ENCODE measurements at regions not wholly inside any gene's neighbourhood (a gene's known extent, or its start where the extent isn't known, plus 50 kb on each side); places are given as distances from the start of the nearest gene placed in this dataset.

DNA sequence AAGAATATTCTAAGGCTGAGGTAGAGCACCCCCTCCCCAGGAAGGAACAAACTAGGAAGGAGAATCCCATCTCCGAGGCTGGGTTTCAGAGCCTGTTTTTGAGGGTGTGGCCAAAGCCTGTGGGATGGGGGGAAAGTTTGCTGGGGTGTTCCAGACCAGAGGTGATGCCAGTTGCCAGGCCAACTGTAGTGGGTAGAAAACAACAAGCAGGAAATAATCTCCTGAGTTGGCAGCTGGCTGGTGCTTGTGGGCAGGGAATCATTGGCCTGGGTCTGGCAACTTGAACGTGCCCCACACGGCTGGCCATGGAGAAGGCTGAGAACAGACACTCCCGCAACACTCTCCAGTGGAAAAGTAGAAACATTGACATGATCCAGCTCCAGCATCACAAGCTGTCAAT lies 385.6 kb downstream of the ETS1 start:
- Histone ChIP-seq H3K79me2 (ENCODE audit: insufficient read depth, low read length) (no peaks in the 10 kb centered on the region), H2AFZ (ENCODE audit: low read length) (peak overlapping the region; percentile 28; the same call in 1 of the 2 replicates), H3K9me3 (ENCODE audit: insufficient read depth, low read depth, low read length) (no peaks in the 10 kb centered on the region), H3K4me1 (ENCODE audit: insufficient read depth, low read length, poor library complexity, severe bottlenecking) (peaks cover 28% of the 10 kb centered on the region), H3K27me3 (ENCODE audit: insufficient read depth, low read length, poor library complexity, severe bottlenecking) (no peaks in the 10 kb centered on the region), H3K9me2 (replicated peaks; ENCODE audit: low read depth, low read length) (no peaks in the 10 kb centered on the region), H4K20me1 (ENCODE audit: insufficient read depth, low read length, poor library complexity, severe bottlenecking) (no peaks in the 10 kb centered on the region), H3K36me3 (ENCODE audit: insufficient read depth, low read length) (no peaks in the 10 kb centered on the region), H3K4me3 (ENCODE audit: low read length, poor library complexity, severe bottlenecking) (no peak overlapping the region), H3K4me2 (ENCODE audit: low read depth, low read length, poor library complexity, severe bottlenecking) (no peak overlapping the region), H3F3A (ENCODE audit: low read depth) (no peaks in the 10 kb centered on the region), H3K9ac (ENCODE audit: low read depth, low read length, poor library complexity, severe bottlenecking) (no peak overlapping the region)
- TF ChIP-seq CTCF (conservative IDR thresholded peaks at IDR 0.05; ENCODE audit: low read length) (no peak), EZH2phosphoT487 (IDR thresholded peaks at IDR 0.05; ENCODE audit: borderline replicate concordance) (no peak)

- H4K20me1 ChIP-seq (ENCODE audit: insufficient read depth, low read length, poor library complexity, severe bottlenecking) = no peaks in the 10 kb centered on the region
- no peaks in the 10 kb centered on the region for H3F3A ChIP-seq (ENCODE audit: low read depth)
- no peaks in the 10 kb centered on the region for H3K9me2 ChIP-seq (replicated peaks; ENCODE audit: low read depth, low read length)
- H3K9me3 ChIP-seq (ENCODE audit: insufficient read depth, low read depth, low read length) = no peaks in the 10 kb centered on the region
- no peak overlapping the region for H3K9ac ChIP-seq (ENCODE audit: low read depth, low read length, poor library complexity, severe bottlenecking)
- no peaks in the 10 kb centered on the region for H3K36me3 ChIP-seq (ENCODE audit: insufficient read depth, low read length)
- no peak overlapping the region for H3K4me2 ChIP-seq (ENCODE audit: low read depth, low read length, poor library complexity, severe bottlenecking)
- peaks cover 36% of the 10 kb centered on the region for H3K4me1 ChIP-seq (ENCODE audit: insufficient read depth, low read length, poor library complexity, severe bottlenecking)
- TF ChIP-seq CTCF (conservative IDR thresholded peaks at IDR 0.05; ENCODE audit: low read length) (no peak), EZH2phosphoT487 (IDR thresholded peaks at IDR 0.05; ENCODE audit: borderline replicate concordance) (no peak)
- H2AFZ ChIP-seq (ENCODE audit: low read length) = no peak overlapping the region
- no peak overlapping the region for H3K4me3 ChIP-seq (ENCODE audit: low read length, poor library complexity, severe bottlenecking)
- H3K27me3 ChIP-seq (ENCODE audit: insufficient read depth, low read length, poor library complexity, severe bottlenecking) = no peaks in the 10 kb centered on the region
- H3K79me2 ChIP-seq (ENCODE audit: insufficient read depth, low read length) = no peaks in the 10 kb centered on the region
Measured at GRCh38 chr11:128201009-128201408, 386.3 kb downstream of the ETS1 start.

DNA sequence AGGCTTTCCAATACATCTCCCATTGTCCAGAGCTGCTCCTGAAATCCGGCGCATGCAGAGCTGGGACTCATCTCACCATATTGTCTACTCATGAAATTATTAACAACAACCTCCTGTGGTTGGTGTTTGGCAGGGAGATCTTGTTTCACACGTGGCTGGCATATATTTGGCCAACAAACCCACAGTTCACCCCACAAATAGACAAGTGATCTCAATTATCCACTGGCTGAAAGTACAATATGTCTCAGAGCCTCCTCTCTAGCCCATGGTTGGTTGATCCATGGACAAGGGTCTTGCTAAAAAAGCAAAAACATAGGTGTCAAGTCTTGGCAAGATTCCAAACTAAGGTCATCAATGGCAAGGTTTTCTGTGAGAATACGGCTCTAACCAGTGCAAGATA lies 386.9 kb downstream of the ETS1 start:
- H3K9me3 ChIP-seq (ENCODE audit: insufficient read depth, low read depth, low read length) = no peaks in the 10 kb centered on the region
- no peaks in the 10 kb centered on the region for H3K9me2 ChIP-seq (replicated peaks; ENCODE audit: low read depth, low read length)
- H3K27me3 ChIP-seq (ENCODE audit: insufficient read depth, low read length, poor library complexity, severe bottlenecking) = no peaks in the 10 kb centered on the region
- no peaks in the 10 kb centered on the region for H3K36me3 ChIP-seq (ENCODE audit: insufficient read depth, low read length)
- H2AFZ ChIP-seq (ENCODE audit: low read length) = no peak overlapping the region
- no peaks in the 10 kb centered on the region for H3K79me2 ChIP-seq (ENCODE audit: insufficient read depth, low read length)
- peaks cover 40% of the 10 kb centered on the region for H3K4me1 ChIP-seq (ENCODE audit: insufficient read depth, low read length, poor library complexity, severe bottlenecking)
- H4K20me1 ChIP-seq (ENCODE audit: insufficient read depth, low read length, poor library complexity, severe bottlenecking) = no peaks in the 10 kb centered on the region
- TF ChIP-seq CTCF (conservative IDR thresholded peaks at IDR 0.05; ENCODE audit: low read length) = no peak
- TF ChIP-seq EZH2phosphoT487 (IDR thresholded peaks at IDR 0.05; ENCODE audit: borderline replicate concordance) = no peak
- H3K4me2 ChIP-seq (ENCODE audit: low read depth, low read length, poor library complexity, severe bottlenecking) = no peak overlapping the region
- no peaks in the 10 kb centered on the region; the same call in 1 of the 2 replicates for H3F3A ChIP-seq (ENCODE audit: low read depth)
- no peak overlapping the region for H3K4me3 ChIP-seq (ENCODE audit: low read length, poor library complexity, severe bottlenecking)
- H3K9ac ChIP-seq (ENCODE audit: low read depth, low read length, poor library complexity, severe bottlenecking) = no peak overlapping the region
